ENCODE measurements at regions not wholly inside any gene's neighbourhood (a gene's known extent, or its start where the extent isn't known, plus 50 kb on each side); places are given as distances from the start of the nearest gene placed in this dataset.

DNA sequence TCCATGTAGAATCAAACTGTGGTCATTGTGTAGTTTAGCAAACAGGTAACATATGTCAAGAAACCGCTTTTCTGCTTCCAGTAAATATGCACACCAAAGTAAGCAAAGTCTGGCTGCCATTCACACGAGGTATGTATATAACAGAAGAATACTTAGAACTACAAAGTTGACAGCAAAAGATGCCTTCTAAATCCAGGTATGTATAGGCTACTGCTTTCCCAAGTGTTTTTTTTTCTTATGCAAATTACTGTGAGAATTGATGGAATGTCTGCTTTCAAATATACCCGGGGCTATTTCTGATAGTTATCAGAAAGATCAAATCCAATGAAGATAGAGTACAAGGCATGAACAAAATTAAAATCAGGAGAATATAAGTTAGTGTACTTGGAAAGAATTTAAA is 229.2 kb downstream of the HACE1 start:
- ATAC-seq (no peak), DNase-seq (no peak)
- TF ChIP-seq, protein P1, sequence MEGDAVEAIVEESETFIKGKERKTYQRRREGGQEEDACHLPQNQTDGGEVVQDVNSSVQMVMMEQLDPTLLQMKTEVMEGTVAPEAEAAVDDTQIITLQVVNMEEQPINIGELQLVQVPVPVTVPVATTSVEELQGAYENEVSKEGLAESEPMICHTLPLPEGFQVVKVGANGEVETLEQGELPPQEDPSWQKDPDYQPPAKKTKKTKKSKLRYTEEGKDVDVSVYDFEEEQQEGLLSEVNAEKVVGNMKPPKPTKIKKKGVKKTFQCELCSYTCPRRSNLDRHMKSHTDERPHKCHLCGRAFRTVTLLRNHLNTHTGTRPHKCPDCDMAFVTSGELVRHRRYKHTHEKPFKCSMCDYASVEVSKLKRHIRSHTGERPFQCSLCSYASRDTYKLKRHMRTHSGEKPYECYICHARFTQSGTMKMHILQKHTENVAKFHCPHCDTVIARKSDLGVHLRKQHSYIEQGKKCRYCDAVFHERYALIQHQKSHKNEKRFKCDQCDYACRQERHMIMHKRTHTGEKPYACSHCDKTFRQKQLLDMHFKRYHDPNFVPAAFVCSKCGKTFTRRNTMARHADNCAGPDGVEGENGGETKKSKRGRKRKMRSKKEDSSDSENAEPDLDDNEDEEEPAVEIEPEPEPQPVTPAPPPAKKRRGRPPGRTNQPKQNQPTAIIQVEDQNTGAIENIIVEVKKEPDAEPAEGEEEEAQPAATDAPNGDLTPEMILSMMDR (IDR thresholded peaks at IDR 0.05) = no peak
- no peaks in the 10 kb centered on the region for H3K27me3 ChIP-seq
- peaks cover 0 to 3% of the 10 kb centered on the region in 2 donors for H3K9me3 ChIP-seq
- no peak overlapping the region for H3K27ac ChIP-seq
- H3K4me1 ChIP-seq = no peaks in the 10 kb centered on the region
- no peak overlapping the region for H3K4me3 ChIP-seq
- H3K36me3 ChIP-seq = no peaks in the 10 kb centered on the region
- intact Hi-C loops (cut with DNase I) = no loop called here

DNA sequence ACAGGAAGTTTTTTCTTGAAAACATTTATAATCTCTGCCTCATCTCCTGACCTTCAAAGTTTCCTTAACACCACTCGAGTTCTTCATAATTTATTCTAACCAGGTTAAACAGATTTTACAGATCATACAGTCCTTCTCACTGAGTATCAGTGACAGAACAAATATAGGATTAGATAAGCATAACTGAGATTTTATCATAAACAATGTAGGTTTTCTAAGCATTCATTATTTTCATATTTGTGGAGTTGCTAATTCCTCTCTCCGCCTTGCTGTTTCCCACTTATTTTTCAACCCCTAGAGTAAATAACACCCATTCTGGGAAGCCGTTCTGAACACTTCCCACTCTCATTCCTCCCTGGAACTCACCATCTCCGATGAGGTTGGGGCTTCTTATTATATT is 229.9 kb downstream of the HACE1 start:
- no peak overlapping the region for H3K27ac ChIP-seq
- intact Hi-C loops (cut with DNase I) = no loop called here
- no peak for DNase-seq
- no peak for ATAC-seq
- TF ChIP-seq, protein P1 (IDR thresholded peaks at IDR 0.05) = no peak
- no peak overlapping the region for H3K4me3 ChIP-seq
- peaks cover 0 to 3% of the 10 kb centered on the region in 2 donors for H3K9me3 ChIP-seq
- no peaks in the 10 kb centered on the region for H3K36me3 ChIP-seq
- no peaks in the 10 kb centered on the region for H3K27me3 ChIP-seq
- H3K4me1 ChIP-seq = no peaks in the 10 kb centered on the region

- intact Hi-C loops (cut with DNase I) = no loop called here
- H3K36me3 ChIP-seq = no peaks in the 10 kb centered on the region
- no peak for DNase-seq
- TF ChIP-seq, protein P1 (IDR thresholded peaks at IDR 0.05) = no peak
- no peaks in the 10 kb centered on the region for H3K4me1 ChIP-seq
- H3K4me3 ChIP-seq = no peak overlapping the region
- no peak overlapping the region for H3K27ac ChIP-seq
- no peaks in the 10 kb centered on the region for H3K9me3 ChIP-seq
- peak; percentile 63 for ATAC-seq
- no peaks in the 10 kb centered on the region for H3K27me3 ChIP-seq
Observed at GRCh38 chr6:104625536-104625935, 234.2 kb downstream of the HACE1 start.

DNA sequence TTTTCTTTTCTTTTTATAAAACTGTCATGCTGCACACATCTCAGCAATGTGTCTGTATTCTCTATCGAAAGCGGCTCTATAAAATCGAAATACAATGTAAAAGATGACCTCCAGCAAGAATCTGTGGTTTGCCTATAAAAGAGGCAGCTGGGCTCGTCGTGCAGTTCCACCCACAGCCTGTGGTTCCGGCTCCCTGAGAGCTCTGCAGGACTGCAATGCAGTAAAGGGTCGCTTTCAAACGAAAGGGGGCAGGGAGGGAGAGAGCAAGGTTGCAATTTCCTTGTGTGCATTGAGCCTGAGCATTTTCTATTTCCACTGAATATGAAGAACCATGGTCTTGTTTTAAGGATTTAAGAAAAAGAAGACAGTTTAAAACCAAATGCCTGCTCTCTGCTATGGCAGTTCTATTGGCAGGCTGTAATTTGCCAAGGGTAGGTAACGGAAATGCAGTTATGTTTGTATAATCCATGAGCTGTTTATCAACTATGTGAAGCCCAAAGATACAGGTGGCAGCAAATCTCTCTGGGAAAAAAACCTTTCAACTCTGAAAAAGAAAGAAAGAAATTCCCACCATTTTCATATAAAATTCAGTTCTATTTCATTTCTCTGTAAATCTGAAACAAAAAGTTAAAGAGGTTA is 236.5 kb downstream of the HACE1 start:
- Histone ChIP-seq H3K9me3 (no peaks in the 10 kb centered on the region), H3K27me3 (no peaks in the 10 kb centered on the region), H3K4me3 (no peak overlapping the region), H3K4me1 (no peaks in the 10 kb centered on the region), H3K27ac (no peak overlapping the region), H3K36me3 (no peaks in the 10 kb centered on the region)
- TF ChIP-seq, protein P1 (IDR thresholded peaks at IDR 0.05) = peak in 1 of 2 donors; percentile 26
- intact Hi-C loops (cut with DNase I) = no loop called here
- no peak for DNase-seq
- no peak for ATAC-seq

- TF ChIP-seq, protein P1 (IDR thresholded peaks at IDR 0.05) = no peak
- H3K27ac ChIP-seq = no peak overlapping the region
- no peaks in the 10 kb centered on the region for H3K4me1 ChIP-seq
- H3K36me3 ChIP-seq = no peaks in the 10 kb centered on the region
- ATAC-seq (no peak), DNase-seq (peak in 2 of 4 donors; percentile 50 to 54)
- H3K9me3 ChIP-seq = no peaks in the 10 kb centered on the region
- intact Hi-C loops (cut with DNase I) = no loop called here
- no peak overlapping the region for H3K4me3 ChIP-seq
- H3K27me3 ChIP-seq = no peaks in the 10 kb centered on the region
Observed at GRCh38 chr6:104621396-104621795, 238.3 kb downstream of the HACE1 start.

Data from left lung (tissue), 4 donors.